Osteocyte (in vitro differentiated cells): ENCODE measurements at regions not wholly inside any gene's neighbourhood (a gene's known extent, or its start where the extent isn't known, plus 50 kb on each side); places are given as distances from the start of the nearest gene placed in this dataset.

Experiments used
- DNase-seq: peaks from one replicate; pipeline ENCODE4 v3.0.0; 2021; ENCODE audit warnings: mixed read lengths; ENCODE audit not compliant: unreplicated experiment; ENCODE audit errors: extremely low spot score
- H3K27ac Mint-ChIP-seq: one replicate; pipeline ENCODE4 v1.8.0; 2021; ENCODE audit warnings: mild to moderate bottlenecking, mixed read lengths; ENCODE audit not compliant: unreplicated experiment
- H3K27me3 Mint-ChIP-seq: one replicate; pipeline ENCODE4 v1.8.0; 2021; ENCODE audit warnings: mixed read lengths; ENCODE audit not compliant: unreplicated experiment
- H3K36me3 Mint-ChIP-seq: one replicate; pipeline ENCODE4 v1.8.0; 2021; ENCODE audit warnings: mixed read lengths; ENCODE audit not compliant: unreplicated experiment
- H3K4me1 Mint-ChIP-seq: one replicate; pipeline ENCODE4 v1.8.0; 2021; ENCODE audit warnings: mixed read lengths; ENCODE audit not compliant: unreplicated experiment
- H3K4me3 Mint-ChIP-seq: one replicate; pipeline ENCODE4 v1.8.0; 2021; ENCODE audit warnings: mild to moderate bottlenecking, moderate library complexity, mixed read lengths; ENCODE audit not compliant: unreplicated experiment
- H3K9me3 Mint-ChIP-seq: one replicate; pipeline ENCODE4 v1.8.0; 2021; ENCODE audit warnings: mixed read lengths; ENCODE audit not compliant: unreplicated experiment
- CTCF ChIP-seq: fragments of 200-600 bp; sonication (generic); IDR thresholded peaks from 2 replicates; pipeline ENCODE4 v1.5.0; 2021; ENCODE audit warnings: antibody characterized with exemption, mild to moderate bottlenecking, moderate library complexity

- H3K27me3 Mint-ChIP-seq, result no peaks in the 10 kb centered on the region
- TF ChIP-seq CTCF, result no peak
These were observed 154.2 kb upstream of the FAM9B start for GRCh38 chrX:9188117-9188516.

DNA sequence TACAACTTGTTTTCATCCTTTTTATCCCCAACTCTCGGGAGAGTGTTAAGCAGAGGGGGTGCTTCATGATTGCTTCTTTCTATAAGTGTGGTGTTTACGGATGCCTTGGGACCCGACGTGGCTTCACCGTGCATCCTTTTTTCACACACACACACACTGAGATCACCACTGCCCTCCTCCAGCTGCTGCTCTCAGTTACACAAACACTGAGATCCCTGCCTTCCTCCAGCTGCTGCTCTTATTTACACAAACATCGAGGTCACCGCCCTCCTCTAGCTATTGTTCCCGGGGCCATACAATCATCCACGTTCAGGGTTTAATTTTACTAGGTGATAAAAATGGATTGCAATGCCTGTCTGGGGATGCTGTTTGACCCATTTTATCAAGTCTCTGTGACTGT lies 155.4 kb upstream of the FAM9B start:
- Mint-ChIP-seq H3K36me3 (no peaks in the 10 kb centered on the region), H3K4me3 (no peak overlapping the region), H3K27ac (no peak overlapping the region), H3K27me3 (no peaks in the 10 kb centered on the region), H3K4me1 (peaks cover under 1% of the 10 kb centered on the region), H3K9me3 (peaks cover 6% of the 10 kb centered on the region)
- TF ChIP-seq CTCF, result no peak
- no peak for DNase-seq

More at GRCh38 chrX:9188117-9188516, 154.2 kb upstream of the FAM9B start:
- DNase-seq, result no peak
- Mint-ChIP-seq H3K4me1 (peaks cover 1% of the 10 kb centered on the region), H3K36me3 (no peaks in the 10 kb centered on the region), H3K4me3 (no peak overlapping the region), H3K9me3 (peaks cover 6% of the 10 kb centered on the region), H3K27ac (no peak overlapping the region)

DNA sequence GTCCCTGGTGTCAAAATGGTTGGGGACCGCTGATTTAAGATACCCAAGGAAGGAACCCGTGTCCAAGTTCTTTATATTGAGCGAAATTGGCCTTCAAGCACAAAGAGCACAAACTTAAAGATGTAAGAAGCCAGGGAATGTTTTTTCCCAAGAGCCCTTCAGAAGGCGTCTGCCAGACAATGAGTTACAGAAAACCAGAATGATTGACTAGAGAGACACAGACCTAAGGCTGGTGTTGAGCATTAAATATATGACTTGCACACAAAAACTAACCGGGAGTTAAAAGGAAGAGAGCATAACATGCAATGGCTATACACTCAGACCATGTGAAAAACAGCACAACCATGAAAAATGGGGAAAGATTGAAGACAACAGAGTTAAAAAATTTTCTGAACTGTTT lies 157.5 kb upstream of the FAM9B start:
- Mint-ChIP-seq H3K27me3 (no peaks in the 10 kb centered on the region), H3K36me3 (no peaks in the 10 kb centered on the region), H3K9me3 (peaks cover 6% of the 10 kb centered on the region), H3K4me1 (no peaks in the 10 kb centered on the region), H3K27ac (no peak overlapping the region), H3K4me3 (no peak overlapping the region)
- no peak for DNase-seq
- TF ChIP-seq CTCF, result no peak

GRCh38 chrX:9195199-9195880 lies 161.4 kb upstream of the FAM9B start:
- H3K4me3 Mint-ChIP-seq, result no peak overlapping the region
- no peaks in the 10 kb centered on the region for H3K36me3 Mint-ChIP-seq
- no peak for TF ChIP-seq CTCF
- no peak overlapping the region for H3K27ac Mint-ChIP-seq
- no peak for DNase-seq
- no peaks in the 10 kb centered on the region for H3K4me1 Mint-ChIP-seq
- H3K27me3 Mint-ChIP-seq, result no peaks in the 10 kb centered on the region
- peaks cover 2% of the 10 kb centered on the region for H3K9me3 Mint-ChIP-seq

GRCh38 chrX:9196961-9197640 lies 163.2 kb upstream of the FAM9B start:
- H3K4me3 Mint-ChIP-seq, result no peak overlapping the region
- no peaks in the 10 kb centered on the region for H3K4me1 Mint-ChIP-seq
- H3K27ac Mint-ChIP-seq, result no peak overlapping the region
- peaks cover 2% of the 10 kb centered on the region for H3K9me3 Mint-ChIP-seq
- no peaks in the 10 kb centered on the region for H3K36me3 Mint-ChIP-seq
- no peak for DNase-seq
- TF ChIP-seq CTCF, result no peak
- no peaks in the 10 kb centered on the region for H3K27me3 Mint-ChIP-seq
